ENCODE measurements at regions not wholly inside any gene's neighbourhood (a gene's known extent, or its start where the extent isn't known, plus 50 kb on each side); places are given as distances from the start of the nearest gene placed in this dataset.

- no peaks in the 10 kb centered on the region; the same call in 1 of the 2 replicates for H3K4me1 ChIP-seq (ENCODE audit: insufficient read depth, low read length)
- no peaks in the 10 kb centered on the region for H3K36me3 ChIP-seq (ENCODE audit: insufficient read depth, low read depth, low read length)
- no peaks in the 10 kb centered on the region for H3K27me3 ChIP-seq (ENCODE audit: insufficient read depth, low read length)
- H3K4me3 ChIP-seq (ENCODE audit: low read length): no peak overlapping the region
- H3K9me3 ChIP-seq (ENCODE audit: insufficient read depth, low read depth, low read length): no peaks in the 10 kb centered on the region
- no peak overlapping the region for H3K9ac ChIP-seq (ENCODE audit: low read depth, low read length)
- no peak overlapping the region for H3K27ac ChIP-seq (ENCODE audit: low read length)
Observed at GRCh38 chr10:78435484-78436221, 402.0 kb downstream of the RPS24 start.

DNA sequence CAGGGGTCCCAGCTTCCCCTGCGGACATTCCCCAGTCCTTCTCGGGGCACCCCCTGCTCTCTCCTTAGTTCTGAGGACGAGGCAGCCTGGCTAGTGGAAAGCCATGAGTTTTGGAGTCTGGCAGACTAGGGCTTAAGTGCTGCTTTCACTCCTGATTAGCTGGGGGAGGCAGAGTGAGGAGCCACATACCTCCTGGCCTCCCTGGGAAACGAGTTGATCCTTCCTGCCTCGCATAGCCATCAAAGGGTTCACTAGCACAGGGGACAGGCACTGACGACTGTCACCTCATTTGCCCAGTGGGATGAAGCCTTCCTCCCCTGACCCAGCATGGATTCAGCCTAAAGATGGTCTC is 402.5 kb downstream of the RPS24 start:
- H3K9me3 ChIP-seq (ENCODE audit: insufficient read depth, low read depth, low read length): no peaks in the 10 kb centered on the region
- H3K4me3 ChIP-seq (ENCODE audit: low read length): no peak overlapping the region
- no peak overlapping the region for H3K9ac ChIP-seq (ENCODE audit: low read depth, low read length)
- no peaks in the 10 kb centered on the region for H3K27me3 ChIP-seq (ENCODE audit: insufficient read depth, low read length)
- H3K36me3 ChIP-seq (ENCODE audit: insufficient read depth, low read depth, low read length): no peaks in the 10 kb centered on the region
- H3K27ac ChIP-seq (ENCODE audit: low read length): no peak overlapping the region
- no peaks in the 10 kb centered on the region; the same call in 1 of the 2 replicates for H3K4me1 ChIP-seq (ENCODE audit: insufficient read depth, low read length)

- Histone ChIP-seq H3K4me3 (ENCODE audit: low read length) (no peak overlapping the region), H3K9me3 (ENCODE audit: insufficient read depth, low read depth, low read length) (no peaks in the 10 kb centered on the region), H3K36me3 (ENCODE audit: insufficient read depth, low read depth, low read length) (no peaks in the 10 kb centered on the region), H3K4me1 (ENCODE audit: insufficient read depth, low read length) (no peaks in the 10 kb centered on the region; the same call in 1 of the 2 replicates), H3K27me3 (ENCODE audit: insufficient read depth, low read length) (no peaks in the 10 kb centered on the region), H3K9ac (ENCODE audit: low read depth, low read length) (no peak overlapping the region), H3K27ac (ENCODE audit: low read length) (no peak overlapping the region)
Observed at GRCh38 chr10:78436706-78437406, 403.2 kb downstream of the RPS24 start.

- Histone ChIP-seq H3K36me3 (ENCODE audit: insufficient read depth, low read depth, low read length) (no peaks in the 10 kb centered on the region), H3K27me3 (ENCODE audit: insufficient read depth, low read length) (no peaks in the 10 kb centered on the region), H3K4me1 (ENCODE audit: insufficient read depth, low read length) (no peaks in the 10 kb centered on the region; the same call in 1 of the 2 replicates), H3K27ac (ENCODE audit: low read length) (no peak overlapping the region), H3K9ac (ENCODE audit: low read depth, low read length) (no peak overlapping the region; the same call in 1 of the 2 replicates), H3K4me3 (ENCODE audit: low read length) (no peak overlapping the region), H3K9me3 (ENCODE audit: insufficient read depth, low read depth, low read length) (no peaks in the 10 kb centered on the region)
Observed at GRCh38 chr10:78437407-78437768, 403.7 kb downstream of the RPS24 start.

DNA sequence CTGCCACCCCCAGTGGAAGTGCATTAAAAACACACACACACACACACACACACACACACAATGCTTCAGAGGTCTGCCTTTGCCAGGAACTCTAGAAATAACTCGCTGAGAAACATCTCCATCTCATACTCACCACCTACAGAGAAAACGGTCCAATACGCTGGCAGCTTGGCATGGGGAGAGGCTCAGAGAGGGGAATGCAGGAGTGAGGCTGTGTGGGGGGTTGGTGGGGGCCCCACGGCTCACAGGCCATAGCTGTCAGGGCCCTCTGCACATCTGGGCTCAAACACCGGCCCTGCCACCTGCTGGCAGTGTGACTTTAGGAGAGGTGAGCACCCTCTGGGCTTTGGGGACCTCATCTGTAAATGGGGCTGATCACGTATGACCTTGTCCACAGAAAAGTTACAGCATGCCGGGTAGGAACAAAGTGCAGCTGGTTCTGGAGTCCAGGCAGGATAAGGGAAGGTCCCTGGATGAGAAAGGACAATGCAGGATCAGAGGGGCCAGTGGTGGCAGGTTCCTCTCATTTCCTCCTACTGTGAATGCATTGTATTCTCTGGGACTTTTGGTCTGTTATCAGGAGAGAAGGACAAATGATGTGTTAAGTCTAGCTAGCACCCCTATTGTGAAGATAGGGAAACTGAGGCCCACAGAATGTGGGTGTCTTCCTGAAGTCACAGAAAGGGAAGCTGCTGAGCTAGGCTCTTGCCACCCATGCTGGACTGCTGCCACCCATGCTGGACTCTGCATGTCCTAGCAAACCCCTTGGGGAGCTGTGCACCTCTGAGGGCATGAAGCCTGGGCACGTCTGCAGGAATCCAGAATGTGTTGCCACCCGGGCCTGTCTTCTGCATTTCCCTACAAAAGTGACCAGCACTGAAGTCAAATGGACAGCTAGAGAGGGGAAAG is 404.6 kb downstream of the RPS24 start:
- Histone ChIP-seq H3K27me3 (ENCODE audit: insufficient read depth, low read length) (no peaks in the 10 kb centered on the region), H3K4me1 (ENCODE audit: insufficient read depth, low read length) (no peaks in the 10 kb centered on the region; the same call in 1 of the 2 replicates), H3K27ac (ENCODE audit: low read length) (no peak overlapping the region), H3K36me3 (ENCODE audit: insufficient read depth, low read depth, low read length) (no peaks in the 10 kb centered on the region), H3K9ac (ENCODE audit: low read depth, low read length) (no peak overlapping the region), H3K9me3 (ENCODE audit: insufficient read depth, low read depth, low read length) (no peaks in the 10 kb centered on the region), H3K4me3 (ENCODE audit: low read length) (no peak overlapping the region)

DNA sequence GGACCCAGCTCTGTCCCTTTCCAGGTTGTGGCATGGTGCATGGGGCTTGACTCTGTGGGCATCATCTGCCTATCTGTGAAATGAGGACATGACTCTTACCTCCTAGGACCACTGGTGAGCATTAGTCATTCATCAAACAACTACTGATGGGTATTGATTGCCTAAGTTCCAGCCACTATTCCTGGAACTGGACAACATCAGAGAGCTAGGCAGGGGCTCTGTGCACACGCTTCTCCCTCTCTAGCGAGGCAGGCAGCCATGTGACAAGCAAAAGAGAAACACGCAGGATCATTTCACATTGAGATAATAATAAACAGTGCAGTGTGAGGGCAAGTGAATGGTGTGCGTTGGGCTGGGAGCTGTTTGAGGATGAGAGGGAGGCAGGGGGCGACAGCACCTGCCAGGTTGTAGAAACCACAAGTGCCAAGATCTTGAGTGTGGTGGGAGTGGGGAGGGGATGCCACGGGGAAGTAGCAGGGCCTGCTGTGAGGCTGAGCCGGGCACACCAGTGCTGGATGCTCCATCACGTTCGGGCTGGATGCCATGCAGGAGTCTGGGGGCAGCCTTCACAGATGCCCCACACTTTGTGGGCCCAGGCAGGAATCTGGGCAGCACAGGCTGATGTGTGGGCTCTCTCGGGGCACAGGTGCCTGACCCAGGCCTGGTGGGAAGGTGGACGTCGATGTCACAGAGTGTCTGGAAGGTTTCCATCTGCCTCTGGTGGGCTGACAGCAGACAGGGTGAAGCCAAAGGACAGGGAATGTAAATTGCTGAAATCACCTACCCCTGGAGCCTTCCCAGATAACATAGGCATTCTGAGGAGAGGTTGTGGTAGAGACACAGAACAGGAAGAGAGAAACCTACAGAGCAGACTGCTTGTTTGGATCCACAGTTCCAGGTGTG is 405.5 kb downstream of the RPS24 start:
- H3K27ac ChIP-seq (ENCODE audit: low read length): no peak overlapping the region
- H3K4me1 ChIP-seq (ENCODE audit: insufficient read depth, low read length): no peaks in the 10 kb centered on the region
- H3K4me3 ChIP-seq (ENCODE audit: low read length): no peak overlapping the region
- H3K27me3 ChIP-seq (ENCODE audit: insufficient read depth, low read length): no peaks in the 10 kb centered on the region
- H3K9me3 ChIP-seq (ENCODE audit: insufficient read depth, low read depth, low read length): no peaks in the 10 kb centered on the region
- no peaks in the 10 kb centered on the region for H3K36me3 ChIP-seq (ENCODE audit: insufficient read depth, low read depth, low read length)
- H3K9ac ChIP-seq (ENCODE audit: low read depth, low read length): no peak overlapping the region

DNA sequence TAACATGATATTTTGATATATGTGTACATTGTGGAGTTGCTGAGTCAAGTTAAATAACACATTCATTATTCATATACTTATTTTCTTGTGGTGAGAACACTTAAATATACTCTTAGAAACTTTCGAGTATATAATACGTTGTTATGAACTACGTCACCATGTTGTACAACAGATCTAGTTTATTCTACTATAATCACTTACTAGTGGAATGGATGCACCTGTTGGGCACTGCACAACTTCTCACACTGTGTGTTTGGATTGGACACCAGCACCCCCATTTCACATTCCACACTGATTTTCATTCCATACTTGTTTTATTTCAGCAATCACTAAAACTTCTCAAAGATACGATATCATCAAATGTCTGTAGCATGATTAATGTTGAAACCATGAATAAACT is 407.3 kb downstream of the RPS24 start:
- Histone ChIP-seq H3K4me3 (ENCODE audit: low read length) (no peak overlapping the region), H3K27ac (ENCODE audit: low read length) (no peak overlapping the region), H3K9ac (ENCODE audit: low read depth, low read length) (no peak overlapping the region), H3K27me3 (ENCODE audit: insufficient read depth, low read length) (no peaks in the 10 kb centered on the region), H3K9me3 (ENCODE audit: insufficient read depth, low read depth, low read length) (no peaks in the 10 kb centered on the region), H3K36me3 (ENCODE audit: insufficient read depth, low read depth, low read length) (no peaks in the 10 kb centered on the region), H3K4me1 (ENCODE audit: insufficient read depth, low read length) (no peaks in the 10 kb centered on the region)

DNA sequence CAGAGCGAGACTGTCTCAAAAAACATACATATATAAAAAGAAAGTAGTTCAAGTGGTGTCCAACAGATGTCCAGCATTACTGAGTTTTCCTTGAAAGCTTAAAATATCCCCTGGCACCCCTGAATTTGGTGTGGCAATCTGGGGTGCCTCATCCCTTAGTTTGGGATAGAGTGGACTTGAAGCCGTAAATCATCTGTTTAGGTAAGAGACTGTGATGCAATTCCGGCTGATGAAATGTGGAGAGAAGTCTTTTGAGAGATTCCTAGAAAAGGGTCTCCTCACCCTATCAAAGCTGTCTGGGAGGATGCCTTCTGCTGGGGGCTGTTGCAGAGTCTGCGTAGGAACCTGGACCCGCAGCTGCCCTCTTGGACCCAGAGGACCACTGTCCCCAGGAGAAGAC is 408.0 kb downstream of the RPS24 start:
- Histone ChIP-seq H3K27me3 (ENCODE audit: insufficient read depth, low read length) (no peaks in the 10 kb centered on the region), H3K9ac (ENCODE audit: low read depth, low read length) (no peak overlapping the region), H3K4me1 (ENCODE audit: insufficient read depth, low read length) (no peaks in the 10 kb centered on the region), H3K36me3 (ENCODE audit: insufficient read depth, low read depth, low read length) (no peaks in the 10 kb centered on the region), H3K27ac (ENCODE audit: low read length) (no peak overlapping the region), H3K4me3 (ENCODE audit: low read length) (no peak overlapping the region), H3K9me3 (ENCODE audit: insufficient read depth, low read depth, low read length) (no peaks in the 10 kb centered on the region)

- Histone ChIP-seq H3K4me3 (ENCODE audit: low read length) (no peak overlapping the region), H3K4me1 (ENCODE audit: insufficient read depth, low read length) (no peaks in the 10 kb centered on the region), H3K27me3 (ENCODE audit: insufficient read depth, low read length) (no peaks in the 10 kb centered on the region), H3K9ac (ENCODE audit: low read depth, low read length) (no peak overlapping the region), H3K9me3 (ENCODE audit: insufficient read depth, low read depth, low read length) (no peaks in the 10 kb centered on the region), H3K27ac (ENCODE audit: low read length) (no peak overlapping the region), H3K36me3 (ENCODE audit: insufficient read depth, low read depth, low read length) (no peaks in the 10 kb centered on the region)
Observed at GRCh38 chr10:78442836-78443550, 409.3 kb downstream of the RPS24 start.

DNA sequence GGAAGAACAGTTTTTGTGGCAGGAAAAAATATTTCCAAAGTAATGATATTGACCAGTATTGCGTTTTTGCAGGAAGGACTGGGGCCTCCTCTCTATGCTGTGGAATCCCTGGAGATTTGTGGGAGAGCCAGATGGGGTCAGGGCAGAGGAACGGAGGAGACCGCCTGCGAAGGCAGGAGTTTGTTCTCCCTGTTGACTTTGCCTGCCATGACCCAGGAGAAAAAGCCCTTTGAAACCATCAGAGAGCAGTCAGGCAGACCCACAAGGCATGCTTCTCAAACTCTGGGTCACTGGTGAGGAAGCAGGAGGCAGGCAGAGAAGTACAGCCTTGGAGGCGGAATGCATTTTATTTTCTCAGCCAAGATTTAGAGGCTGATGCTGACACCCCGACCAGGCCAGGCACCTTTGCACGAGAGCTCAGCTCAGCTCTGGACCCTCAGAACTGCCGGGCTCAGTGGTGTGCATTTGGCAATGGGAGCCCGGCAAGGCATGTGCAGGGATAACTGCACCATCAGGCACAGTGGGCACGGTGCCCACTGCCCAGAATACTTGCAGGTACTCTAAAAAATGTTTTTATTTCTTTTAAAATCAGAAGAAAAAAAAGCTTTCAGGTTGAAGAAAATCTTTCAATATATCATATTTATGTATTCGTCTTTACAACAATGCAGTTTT is 410.4 kb downstream of the RPS24 start:
- no peaks in the 10 kb centered on the region for H3K36me3 ChIP-seq (ENCODE audit: insufficient read depth, low read depth, low read length)
- H3K9me3 ChIP-seq (ENCODE audit: insufficient read depth, low read depth, low read length): no peaks in the 10 kb centered on the region
- no peak overlapping the region for H3K27ac ChIP-seq (ENCODE audit: low read length)
- no peaks in the 10 kb centered on the region for H3K27me3 ChIP-seq (ENCODE audit: insufficient read depth, low read length)
- H3K4me3 ChIP-seq (ENCODE audit: low read length): no peak overlapping the region
- H3K4me1 ChIP-seq (ENCODE audit: insufficient read depth, low read length): no peaks in the 10 kb centered on the region
- no peak overlapping the region for H3K9ac ChIP-seq (ENCODE audit: low read depth, low read length)

All from iPS-20b (cell line).